ENCODE measurements at regions not wholly inside any gene's neighbourhood (a gene's known extent, or its start where the extent isn't known, plus 50 kb on each side); places are given as distances from the start of the nearest gene placed in this dataset.

DNA sequence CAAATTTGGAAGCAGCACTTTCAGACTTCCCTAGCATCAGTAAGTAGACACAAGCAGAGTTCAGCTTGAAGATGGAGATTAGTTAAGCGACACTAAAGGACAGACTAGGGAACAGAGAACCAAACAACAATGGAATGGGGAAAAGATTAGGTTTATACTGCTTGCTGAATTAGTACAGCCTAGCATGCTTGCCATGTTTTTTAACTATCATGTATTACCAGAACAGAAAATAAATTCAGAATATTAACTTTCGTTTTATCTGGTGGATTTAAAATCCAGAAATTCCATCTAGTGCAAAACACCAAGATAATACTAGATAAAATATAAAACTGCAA lies 451.5 kb upstream of the SLC10A2 start:
- TF ChIP-seq, protein P1, sequence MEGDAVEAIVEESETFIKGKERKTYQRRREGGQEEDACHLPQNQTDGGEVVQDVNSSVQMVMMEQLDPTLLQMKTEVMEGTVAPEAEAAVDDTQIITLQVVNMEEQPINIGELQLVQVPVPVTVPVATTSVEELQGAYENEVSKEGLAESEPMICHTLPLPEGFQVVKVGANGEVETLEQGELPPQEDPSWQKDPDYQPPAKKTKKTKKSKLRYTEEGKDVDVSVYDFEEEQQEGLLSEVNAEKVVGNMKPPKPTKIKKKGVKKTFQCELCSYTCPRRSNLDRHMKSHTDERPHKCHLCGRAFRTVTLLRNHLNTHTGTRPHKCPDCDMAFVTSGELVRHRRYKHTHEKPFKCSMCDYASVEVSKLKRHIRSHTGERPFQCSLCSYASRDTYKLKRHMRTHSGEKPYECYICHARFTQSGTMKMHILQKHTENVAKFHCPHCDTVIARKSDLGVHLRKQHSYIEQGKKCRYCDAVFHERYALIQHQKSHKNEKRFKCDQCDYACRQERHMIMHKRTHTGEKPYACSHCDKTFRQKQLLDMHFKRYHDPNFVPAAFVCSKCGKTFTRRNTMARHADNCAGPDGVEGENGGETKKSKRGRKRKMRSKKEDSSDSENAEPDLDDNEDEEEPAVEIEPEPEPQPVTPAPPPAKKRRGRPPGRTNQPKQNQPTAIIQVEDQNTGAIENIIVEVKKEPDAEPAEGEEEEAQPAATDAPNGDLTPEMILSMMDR (IDR thresholded peaks at IDR 0.05): no peak
- no peak for TF ChIP-seq POLR2A (IDR thresholded peaks at IDR 0.05)

Data from right lobe of liver (tissue), 4 donors.